Epithelial cell of esophagus (primary cell): ENCODE measurements at regions not wholly inside any gene's neighbourhood (a gene's known extent, or its start where the extent isn't known, plus 50 kb on each side); places are given as distances from the start of the nearest gene placed in this dataset.

Experiments used
- DNase-seq: peaks from one replicate; pipeline ENCODE4 v3.0.0; 2010; ENCODE audit warnings: low read depth
- H3K4me3 ChIP-seq: 2 replicates; pipeline ENCODE4 v1.5.1; 2011; ENCODE audit warnings: mild to moderate bottlenecking, low read length, control low read depth
- CTCF ChIP-seq: IDR thresholded peaks from 2 replicates; pipeline ENCODE4 v1.5.1; 2011; ENCODE audit warnings: low read depth, mild to moderate bottlenecking, low read length, control low read depth, inconsistent platforms; ENCODE audit not compliant: insufficient read depth; ENCODE audit errors: missing control alignments

- DNase-seq, result peak; percentile 76
- no peak overlapping the region for H3K4me3 ChIP-seq
- no peak for TF ChIP-seq CTCF
These were observed 160.8 kb downstream of the PMAIP1 start for GRCh38 chr18:60060578-60060977.

DNA sequence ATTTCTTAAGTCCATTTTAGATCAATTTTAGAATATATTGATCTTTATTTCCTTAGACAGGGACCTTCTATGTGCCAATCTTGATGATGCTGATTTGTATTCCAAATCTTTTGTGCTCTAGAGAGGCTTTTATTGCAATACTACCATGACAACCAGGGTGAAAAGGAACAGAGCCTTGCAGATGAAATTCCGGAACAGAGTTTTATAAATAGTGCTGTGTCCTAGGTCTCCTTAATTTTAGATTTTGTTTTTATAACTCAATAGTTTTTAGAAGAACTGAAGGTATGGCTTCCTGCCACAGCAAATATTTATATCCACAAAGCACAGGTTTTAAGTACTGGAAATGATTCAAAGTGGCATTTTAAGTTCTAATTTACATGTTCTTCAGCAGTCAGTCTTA, 160.2 kb downstream of the PMAIP1 start:
- TF ChIP-seq CTCF, result no peak
- no peak overlapping the region for H3K4me3 ChIP-seq
- DNase-seq, result no peak

DNA sequence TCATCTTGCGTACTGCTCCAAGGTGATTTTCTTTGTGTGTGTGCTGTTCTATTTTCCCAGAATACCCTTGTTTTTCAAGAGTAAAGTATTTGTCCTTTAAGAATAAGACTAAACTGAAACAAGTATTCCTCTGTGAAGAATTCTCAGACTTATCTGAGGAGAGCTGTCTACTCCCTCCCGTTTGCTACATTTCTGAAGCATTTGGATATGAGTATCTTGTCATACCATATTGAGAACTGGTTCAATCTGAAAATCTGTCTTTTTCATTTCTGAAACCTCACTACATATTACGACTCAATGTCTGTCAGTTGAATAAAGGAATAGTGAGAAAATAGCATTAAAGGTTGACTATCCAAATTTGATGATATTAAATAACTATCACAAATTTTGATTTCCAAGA, 159.4 kb downstream of the PMAIP1 start:
- no peak for DNase-seq
- H3K4me3 ChIP-seq, result no peak overlapping the region
- TF ChIP-seq CTCF, result no peak

- DNase-seq, result peak; percentile 100
- no peak for TF ChIP-seq CTCF
- H3K4me3 ChIP-seq, result no peak overlapping the region
These were observed 154.0 kb downstream of the PMAIP1 start for GRCh38 chr18:60053747-60054304.

DNA sequence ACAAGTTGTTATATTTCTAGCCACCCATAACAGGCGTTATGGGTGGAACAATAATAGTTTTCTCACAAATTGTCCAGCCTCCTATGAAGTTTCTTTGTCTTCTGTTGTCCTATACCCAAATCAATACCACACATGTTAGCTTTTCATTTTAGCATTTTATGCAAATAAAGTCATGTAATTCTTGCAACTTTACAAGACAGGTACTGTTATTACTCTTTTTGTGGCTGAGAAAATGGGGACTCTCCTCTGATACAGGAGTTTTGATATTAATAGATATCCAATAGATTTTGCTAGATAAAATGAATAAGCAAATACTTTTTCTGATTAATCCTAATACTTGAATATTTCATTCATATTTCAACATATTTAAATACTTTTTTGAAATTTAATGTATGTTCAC, 151.0 kb downstream of the PMAIP1 start:
- TF ChIP-seq CTCF, result no peak
- no peak for DNase-seq
- H3K4me3 ChIP-seq, result no peak overlapping the region

DNA sequence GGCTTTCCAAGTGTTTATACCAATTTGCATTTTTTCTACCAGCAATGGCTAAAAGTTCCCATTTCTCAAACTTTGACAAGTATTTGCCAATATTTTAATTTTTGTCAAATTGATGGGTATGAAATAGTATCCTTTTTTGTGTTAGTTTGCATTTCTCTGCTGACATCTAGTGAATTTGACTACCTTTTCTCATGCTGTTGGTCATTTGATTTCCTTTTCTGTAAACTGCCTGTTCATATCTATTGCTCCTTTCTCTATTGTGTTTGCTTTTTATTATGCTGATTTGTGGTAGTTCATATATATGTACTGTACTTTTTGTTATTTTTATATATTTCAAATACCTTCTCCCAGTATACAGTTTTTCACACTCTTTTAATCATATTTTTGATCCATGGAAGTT, 149.4 kb downstream of the PMAIP1 start:
- no peak overlapping the region for H3K4me3 ChIP-seq
- no peak for TF ChIP-seq CTCF
- no peak for DNase-seq

DNA sequence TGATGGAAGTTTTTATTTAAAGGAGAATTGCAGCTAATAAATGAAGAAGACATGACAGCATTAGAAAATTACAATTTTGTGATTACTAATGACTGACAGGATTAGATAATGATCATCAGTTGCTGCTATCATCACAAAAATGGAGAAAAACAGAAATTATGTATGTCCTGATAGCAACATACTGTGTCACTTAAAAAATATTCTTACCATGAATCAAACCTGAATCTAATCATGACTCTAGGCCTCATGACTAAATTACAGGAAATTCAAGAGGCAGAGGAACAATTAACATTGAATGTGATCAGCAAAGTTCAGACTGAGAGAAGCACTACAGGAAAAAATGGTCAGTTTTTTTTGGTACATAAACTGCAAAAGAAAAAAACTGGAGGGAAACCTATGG, 147.8 kb downstream of the PMAIP1 start:
- DNase-seq, result peak; percentile 54
- no peak overlapping the region for H3K4me3 ChIP-seq
- TF ChIP-seq CTCF, result no peak
